ENCODE measurements at regions not wholly inside any gene's neighbourhood (a gene's known extent, or its start where the extent isn't known, plus 50 kb on each side); places are given as distances from the start of the nearest gene placed in this dataset.
"Not testable (repeated sequence)": the region's sequence is repeated elsewhere in the genome, so short reads cannot be mapped to it uniquely, and the experiment has no call there.

DNA sequence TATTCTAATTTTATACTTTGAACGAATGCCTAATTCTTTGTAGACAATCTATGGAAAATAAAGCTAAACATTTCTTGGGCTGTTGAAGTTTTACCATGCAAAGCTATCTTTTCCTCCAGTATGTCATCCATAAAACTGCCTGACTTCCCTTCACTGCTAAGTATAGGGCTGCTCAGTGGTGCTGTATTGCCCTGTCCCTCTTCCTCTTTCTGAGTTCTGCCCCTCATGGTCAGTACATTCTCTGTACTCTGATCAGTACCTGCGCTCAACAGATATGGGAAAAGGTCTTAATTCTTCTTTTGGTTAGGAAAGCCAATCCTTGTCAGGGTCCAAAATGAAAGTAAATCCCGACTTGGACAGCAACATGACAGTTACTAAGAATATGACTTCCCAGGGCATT, 321.9 kb downstream of the RAD51AP2 start:
- DNase-seq (ENCODE audit: low read depth in 2 of 2, low spot score in 1 of 2) = no peak

- DNase-seq (ENCODE audit: low read depth in 2 of 2, low spot score in 1 of 2) = no peak
Observed at GRCh38 chr2:17195016-17195415, 323.2 kb downstream of the RAD51AP2 start.

DNA sequence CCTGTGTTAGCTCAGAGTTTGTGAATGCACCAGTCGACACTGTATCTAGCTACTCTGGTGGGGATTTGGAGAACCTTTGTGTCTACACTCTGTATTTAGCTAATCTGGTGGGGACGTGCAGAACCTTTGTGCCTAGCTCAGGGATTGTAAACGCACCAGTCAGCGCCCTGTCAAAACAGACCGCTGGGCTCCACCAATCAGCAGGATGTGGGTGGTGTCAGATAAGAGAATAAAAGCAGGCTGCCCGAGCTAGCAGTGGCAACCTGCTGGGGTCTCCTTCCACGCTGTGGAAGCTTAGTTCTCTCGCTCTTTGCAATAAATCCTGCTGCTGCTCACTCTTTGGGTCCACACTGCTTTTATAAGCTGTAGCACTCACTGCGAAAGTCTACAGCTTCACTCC, 324.2 kb downstream of the RAD51AP2 start:
- DNase-seq (ENCODE audit: low read depth in 2 of 2, low spot score in 1 of 2) = no peak

GRCh38 chr2:17193433-17193890, 324.8 kb downstream of the RAD51AP2 start:
- not testable (repeated sequence) for DNase-seq (ENCODE audit: low read depth in 2 of 2, low spot score in 1 of 2)

DNA sequence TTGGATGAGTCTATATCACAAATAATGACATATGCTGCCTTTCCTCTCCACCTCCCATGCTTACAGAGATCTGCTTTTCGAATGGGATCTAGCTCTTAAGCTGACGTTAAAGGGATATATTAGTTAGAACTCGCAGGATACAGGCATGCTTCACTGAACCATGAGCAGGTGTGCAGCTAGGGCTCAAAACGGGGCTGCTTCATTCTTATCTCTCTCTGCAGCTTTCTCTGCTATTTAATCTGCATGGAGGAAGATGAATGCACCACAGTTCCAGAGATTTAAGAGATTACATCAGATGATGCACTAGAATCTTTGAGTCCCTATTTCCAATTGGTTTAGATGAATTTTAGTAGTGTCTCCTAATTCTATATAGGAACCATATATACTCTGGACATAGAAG, 327.0 kb downstream of the RAD51AP2 start:
- no peak for DNase-seq (ENCODE audit: low read depth in 2 of 2, low spot score in 1 of 2)

DNA sequence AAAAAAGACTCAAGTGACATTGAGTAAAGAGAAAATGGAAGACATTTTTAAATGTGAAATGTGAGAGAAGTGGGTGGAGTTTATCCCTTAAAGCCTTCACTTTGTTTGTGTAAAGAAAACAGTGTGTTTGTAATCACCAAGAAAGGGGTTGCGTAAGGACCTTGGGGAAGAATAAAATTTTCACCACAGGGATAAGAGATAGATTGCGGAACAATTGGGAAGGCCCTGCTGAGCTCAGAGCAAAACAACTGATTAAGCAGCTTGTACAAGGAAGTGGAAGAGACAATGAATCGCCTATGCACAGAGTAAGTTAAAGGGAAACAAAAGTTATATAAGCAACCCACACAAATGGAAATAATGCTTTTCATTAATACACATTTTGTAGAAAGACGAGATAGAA, 327.7 kb downstream of the RAD51AP2 start:
- no peak for DNase-seq (ENCODE audit: low read depth in 2 of 2, low spot score in 1 of 2)

GRCh38 chr2:17188721-17189120, 329.5 kb downstream of the RAD51AP2 start:
- no peak for DNase-seq (ENCODE audit: low read depth in 2 of 2, low spot score in 1 of 2)

- no peak for DNase-seq (ENCODE audit: low read depth in 2 of 2, low spot score in 1 of 2)
Observed at GRCh38 chr2:17184512-17184911, 333.7 kb downstream of the RAD51AP2 start.

- no peak for DNase-seq (ENCODE audit: low read depth in 2 of 2, low spot score in 1 of 2)
Observed at GRCh38 chr2:17182399-17182798, 335.8 kb downstream of the RAD51AP2 start.

DNA sequence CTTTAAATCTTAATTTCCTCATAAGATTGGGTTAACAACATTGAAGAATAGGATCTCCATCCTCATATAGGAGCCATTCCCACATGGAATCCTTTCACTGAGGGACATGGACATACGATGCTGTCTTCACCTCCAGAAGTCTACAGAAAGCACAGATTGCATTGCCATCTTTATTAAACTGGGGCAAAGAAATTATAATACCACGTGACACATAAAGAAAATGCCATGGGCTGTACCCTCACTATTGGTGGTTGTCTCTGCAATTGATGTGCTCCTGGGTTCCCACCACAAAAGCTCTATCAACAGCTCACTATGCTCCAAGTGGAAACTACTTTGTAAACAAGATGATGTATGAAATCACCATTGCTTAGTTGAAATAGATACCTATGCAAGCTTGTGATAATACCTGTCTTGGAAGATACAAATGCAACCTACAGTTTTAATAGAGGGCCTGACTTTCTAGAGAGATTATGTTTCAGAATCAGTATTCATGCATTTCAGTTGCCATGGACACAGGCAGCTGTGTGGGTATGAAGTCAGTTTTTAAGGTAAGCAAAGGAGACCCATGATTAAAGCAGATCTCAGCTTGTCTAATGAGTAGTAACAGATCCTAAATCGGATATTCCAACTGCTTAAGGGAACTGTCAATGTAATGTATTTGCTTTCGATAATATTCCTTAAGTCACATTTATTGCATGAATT, 337.0 kb downstream of the RAD51AP2 start:
- DNase-seq (ENCODE audit: low read depth in 2 of 2, low spot score in 1 of 2) = no peak

- DNase-seq (ENCODE audit: low read depth in 2 of 2, low spot score in 1 of 2) = no peak
Observed at GRCh38 chr2:17179145-17179808, 339.0 kb downstream of the RAD51AP2 start.

- DNase-seq (ENCODE audit: low read depth in 2 of 2, low spot score in 1 of 2) = no peak
Observed at GRCh38 chr2:17177088-17177487, 341.2 kb downstream of the RAD51AP2 start.

GRCh38 chr2:17171446-17172049, 346.7 kb downstream of the RAD51AP2 start:
- no peak for DNase-seq (ENCODE audit: low read depth in 2 of 2, low spot score in 1 of 2)

GRCh38 chr2:17166506-17166905, 351.7 kb downstream of the RAD51AP2 start:
- no peak for DNase-seq (ENCODE audit: low read depth in 2 of 2, low spot score in 1 of 2)

- no peak for DNase-seq (ENCODE audit: low read depth in 2 of 2, low spot score in 1 of 2)
Observed at GRCh38 chr2:17164550-17164949, 353.7 kb downstream of the RAD51AP2 start.

- no peak for DNase-seq (ENCODE audit: low read depth in 2 of 2, low spot score in 1 of 2)
Observed at GRCh38 chr2:17163638-17164037, 354.6 kb downstream of the RAD51AP2 start.

- no peak for DNase-seq (ENCODE audit: low read depth in 2 of 2, low spot score in 1 of 2)
Observed at GRCh38 chr2:17162713-17163112, 355.5 kb downstream of the RAD51AP2 start.

DNA sequence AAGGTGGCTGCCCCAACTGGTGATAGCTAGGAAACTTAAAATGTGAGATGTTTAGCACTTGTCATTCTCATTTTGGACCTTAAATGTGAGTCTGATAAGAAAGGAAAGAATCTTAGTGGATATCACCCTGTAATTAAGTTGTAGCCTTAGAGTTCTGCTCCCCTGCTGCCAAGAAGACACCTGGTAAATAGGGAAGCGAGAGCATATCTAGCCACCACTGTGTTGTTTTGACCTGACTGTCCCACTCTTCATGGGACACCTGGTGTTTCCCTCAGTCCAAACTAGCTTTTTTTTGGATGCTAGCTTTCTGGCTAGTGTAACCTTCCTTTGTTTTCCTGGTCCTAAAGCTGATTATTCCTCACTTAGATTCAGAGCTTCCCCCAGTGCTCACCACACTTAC, 357.6 kb downstream of the RAD51AP2 start:
- DNase-seq (ENCODE audit: low read depth in 2 of 2, low spot score in 1 of 2) = no peak

GRCh38 chr2:17156086-17156485, 362.2 kb downstream of the RAD51AP2 start:
- no peak for DNase-seq (ENCODE audit: low read depth in 2 of 2, low spot score in 1 of 2)

- DNase-seq (ENCODE audit: low read depth in 2 of 2, low spot score in 1 of 2) = no peak
Observed at GRCh38 chr2:17149945-17150344, 368.3 kb downstream of the RAD51AP2 start.

- DNase-seq (ENCODE audit: low read depth in 2 of 2, low spot score in 1 of 2) = no peak
Observed at GRCh38 chr2:17148407-17149145, 369.7 kb downstream of the RAD51AP2 start.

- no peak for DNase-seq (ENCODE audit: low read depth in 2 of 2, low spot score in 1 of 2)
Observed at GRCh38 chr2:17146358-17146757, 371.9 kb downstream of the RAD51AP2 start.
